ENCODE measurements at regions not wholly inside any gene's neighbourhood (a gene's known extent, or its start where the extent isn't known, plus 50 kb on each side); places are given as distances from the start of the nearest gene placed in this dataset.

DNA sequence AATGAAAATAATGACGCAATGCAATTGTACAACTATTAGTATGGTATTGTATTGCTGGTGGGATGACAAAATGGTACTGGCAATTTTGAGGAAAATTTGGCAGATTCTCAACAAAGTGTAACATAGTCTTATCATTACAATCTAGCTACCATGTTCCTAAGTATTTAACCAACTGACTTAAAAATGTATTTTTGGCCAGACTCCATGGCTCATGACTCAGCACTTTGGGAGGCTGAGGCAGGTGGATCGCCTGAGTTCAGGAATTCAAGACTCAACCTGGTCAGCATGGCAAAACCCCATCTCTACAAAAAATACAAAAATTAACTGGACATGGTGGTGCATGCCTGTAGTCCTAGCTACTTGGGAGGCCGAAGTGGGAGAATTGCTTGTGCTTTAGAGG, 1409.5 kb downstream of the AACS start:
- Histone ChIP-seq H3K4me2 (ENCODE audit: low read depth, low read length, poor library complexity, severe bottlenecking) (no peak overlapping the region), H3K27me3 (ENCODE audit: low read length) (no peaks in the 10 kb centered on the region), H3F3A (ENCODE audit: insufficient read depth) (no peaks in the 10 kb centered on the region), H4K20me1 (ENCODE audit: low read depth, low read length) (no peaks in the 10 kb centered on the region), H2AFZ (ENCODE audit: low read depth, low read length, severe bottlenecking) (no peak overlapping the region), H3K9me3 (ENCODE audit: insufficient read depth, low read length) (no peaks in the 10 kb centered on the region), H3K9ac (ENCODE audit: low read length) (no peak overlapping the region), H3K27ac (ENCODE audit: low read depth, low read length) (no peak overlapping the region), H3K36me3 (ENCODE audit: low read length) (no peaks in the 10 kb centered on the region), H3K79me2 (ENCODE audit: insufficient read depth, low read length) (no peaks in the 10 kb centered on the region), H3K4me3 (ENCODE audit: insufficient read depth, low read length, poor library complexity, severe bottlenecking) (no peak overlapping the region), H3K9me2 (replicated peaks; ENCODE audit: insufficient read depth, low read length) (no peaks in the 10 kb centered on the region)
- TF ChIP-seq, protein P1, sequence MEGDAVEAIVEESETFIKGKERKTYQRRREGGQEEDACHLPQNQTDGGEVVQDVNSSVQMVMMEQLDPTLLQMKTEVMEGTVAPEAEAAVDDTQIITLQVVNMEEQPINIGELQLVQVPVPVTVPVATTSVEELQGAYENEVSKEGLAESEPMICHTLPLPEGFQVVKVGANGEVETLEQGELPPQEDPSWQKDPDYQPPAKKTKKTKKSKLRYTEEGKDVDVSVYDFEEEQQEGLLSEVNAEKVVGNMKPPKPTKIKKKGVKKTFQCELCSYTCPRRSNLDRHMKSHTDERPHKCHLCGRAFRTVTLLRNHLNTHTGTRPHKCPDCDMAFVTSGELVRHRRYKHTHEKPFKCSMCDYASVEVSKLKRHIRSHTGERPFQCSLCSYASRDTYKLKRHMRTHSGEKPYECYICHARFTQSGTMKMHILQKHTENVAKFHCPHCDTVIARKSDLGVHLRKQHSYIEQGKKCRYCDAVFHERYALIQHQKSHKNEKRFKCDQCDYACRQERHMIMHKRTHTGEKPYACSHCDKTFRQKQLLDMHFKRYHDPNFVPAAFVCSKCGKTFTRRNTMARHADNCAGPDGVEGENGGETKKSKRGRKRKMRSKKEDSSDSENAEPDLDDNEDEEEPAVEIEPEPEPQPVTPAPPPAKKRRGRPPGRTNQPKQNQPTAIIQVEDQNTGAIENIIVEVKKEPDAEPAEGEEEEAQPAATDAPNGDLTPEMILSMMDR (IDR thresholded peaks at IDR 0.05; ENCODE audit: insufficient read depth, low read length, poor library complexity, severe bottlenecking), result no peak
- no peak for TF ChIP-seq EZH2phosphoT487 (conservative IDR thresholded peaks at IDR 0.05; ENCODE audit: low read length)

DNA sequence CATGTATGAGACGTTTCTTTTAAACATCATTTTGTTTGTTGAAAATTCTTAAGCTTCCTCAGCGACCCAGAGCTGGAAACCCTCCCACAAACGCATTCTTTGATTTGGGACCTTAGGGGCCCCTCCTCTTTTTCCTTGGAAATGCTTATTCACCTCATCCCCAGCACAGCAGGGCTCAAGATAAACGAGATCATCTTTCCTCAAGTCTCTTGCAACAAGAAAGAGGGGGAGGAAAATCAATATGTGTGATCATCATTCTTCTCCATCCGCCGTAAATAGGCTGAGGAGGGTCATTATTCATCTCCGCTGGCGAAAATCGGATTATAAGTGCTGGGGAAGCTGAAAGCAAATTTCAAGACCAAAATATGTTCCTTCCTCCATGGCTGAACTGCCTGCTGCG, 1415.2 kb downstream of the AACS start:
- TF ChIP-seq EZH2phosphoT487 (conservative IDR thresholded peaks at IDR 0.05; ENCODE audit: low read length), result no peak
- TF ChIP-seq, protein P1 (IDR thresholded peaks at IDR 0.05; ENCODE audit: insufficient read depth, low read length, poor library complexity, severe bottlenecking), result no peak
- Histone ChIP-seq H4K20me1 (ENCODE audit: low read depth, low read length) (no peaks in the 10 kb centered on the region), H3F3A (ENCODE audit: insufficient read depth) (no peaks in the 10 kb centered on the region), H3K27ac (ENCODE audit: low read depth, low read length) (no peak overlapping the region), H3K4me2 (ENCODE audit: low read depth, low read length, poor library complexity, severe bottlenecking) (no peak overlapping the region), H3K4me3 (ENCODE audit: insufficient read depth, low read length, poor library complexity, severe bottlenecking) (no peak overlapping the region), H3K79me2 (ENCODE audit: insufficient read depth, low read length) (no peaks in the 10 kb centered on the region), H3K27me3 (ENCODE audit: low read length) (no peaks in the 10 kb centered on the region), H3K9me2 (replicated peaks; ENCODE audit: insufficient read depth, low read length) (no peaks in the 10 kb centered on the region), H3K9me3 (ENCODE audit: insufficient read depth, low read length) (no peaks in the 10 kb centered on the region), H2AFZ (ENCODE audit: low read depth, low read length, severe bottlenecking) (no peak overlapping the region), H3K9ac (ENCODE audit: low read length) (no peak overlapping the region), H3K36me3 (ENCODE audit: low read length) (no peaks in the 10 kb centered on the region)

DNA sequence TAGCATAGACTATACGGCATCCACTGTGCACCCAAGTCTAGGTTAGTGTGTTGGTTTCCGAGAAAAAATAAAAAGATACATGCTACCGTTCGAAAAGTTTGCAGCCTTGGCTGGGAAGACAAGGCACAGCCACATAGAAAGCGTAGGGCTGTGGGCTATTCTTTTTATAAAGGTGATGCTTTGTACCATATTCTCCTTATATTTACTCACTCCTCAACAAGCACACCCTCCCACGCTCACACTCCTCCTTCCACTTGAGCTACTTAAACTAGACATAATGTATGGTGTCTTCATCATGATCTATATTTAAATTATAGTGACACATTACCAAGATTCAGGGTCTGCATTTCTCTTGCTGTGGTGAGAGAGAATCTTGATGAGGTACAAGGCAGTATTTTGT, 1416.5 kb downstream of the AACS start:
- Histone ChIP-seq H3K79me2 (ENCODE audit: insufficient read depth, low read length) (no peaks in the 10 kb centered on the region), H3K9me3 (ENCODE audit: insufficient read depth, low read length) (no peaks in the 10 kb centered on the region), H3K9me2 (replicated peaks; ENCODE audit: insufficient read depth, low read length) (no peaks in the 10 kb centered on the region), H3K9ac (ENCODE audit: low read length) (no peak overlapping the region), H4K20me1 (ENCODE audit: low read depth, low read length) (no peaks in the 10 kb centered on the region), H3K36me3 (ENCODE audit: low read length) (no peaks in the 10 kb centered on the region), H3K27me3 (ENCODE audit: low read length) (no peaks in the 10 kb centered on the region), H3K4me2 (ENCODE audit: low read depth, low read length, poor library complexity, severe bottlenecking) (no peak overlapping the region), H3F3A (ENCODE audit: insufficient read depth) (no peaks in the 10 kb centered on the region), H3K27ac (ENCODE audit: low read depth, low read length) (no peak overlapping the region), H2AFZ (ENCODE audit: low read depth, low read length, severe bottlenecking) (no peak overlapping the region), H3K4me3 (ENCODE audit: insufficient read depth, low read length, poor library complexity, severe bottlenecking) (no peak overlapping the region)
- TF ChIP-seq, protein P1 (IDR thresholded peaks at IDR 0.05; ENCODE audit: insufficient read depth, low read length, poor library complexity, severe bottlenecking), result no peak
- TF ChIP-seq EZH2phosphoT487 (conservative IDR thresholded peaks at IDR 0.05; ENCODE audit: low read length), result no peak
